Hematopoietic multipotent progenitor cell treated with erythropoietin and hydrocortisone succinate and interleukin-3 and kit ligand, for 6 days (in vitro differentiated cells): ENCODE measurements at regions not wholly inside any gene's neighbourhood (a gene's known extent, or its start where the extent isn't known, plus 50 kb on each side); places are given as distances from the start of the nearest gene placed in this dataset.

ENCODE experiments used
- DNase-seq: peaks from one replicate; pipeline ENCODE4 v3.0.0-alpha.2; 2015

GRCh38 chr17:55580596-55581133 lies 69.4 kb upstream of the SMIM36 start:
- no peak for DNase-seq

- no peak for DNase-seq
These were observed 66.4 kb upstream of the SMIM36 start for GRCh38 chr17:55577687-55578086.

- DNase-seq: peak; percentile 28
These were observed 65.8 kb upstream of the SMIM36 start for GRCh38 chr17:55576996-55577586.

DNA sequence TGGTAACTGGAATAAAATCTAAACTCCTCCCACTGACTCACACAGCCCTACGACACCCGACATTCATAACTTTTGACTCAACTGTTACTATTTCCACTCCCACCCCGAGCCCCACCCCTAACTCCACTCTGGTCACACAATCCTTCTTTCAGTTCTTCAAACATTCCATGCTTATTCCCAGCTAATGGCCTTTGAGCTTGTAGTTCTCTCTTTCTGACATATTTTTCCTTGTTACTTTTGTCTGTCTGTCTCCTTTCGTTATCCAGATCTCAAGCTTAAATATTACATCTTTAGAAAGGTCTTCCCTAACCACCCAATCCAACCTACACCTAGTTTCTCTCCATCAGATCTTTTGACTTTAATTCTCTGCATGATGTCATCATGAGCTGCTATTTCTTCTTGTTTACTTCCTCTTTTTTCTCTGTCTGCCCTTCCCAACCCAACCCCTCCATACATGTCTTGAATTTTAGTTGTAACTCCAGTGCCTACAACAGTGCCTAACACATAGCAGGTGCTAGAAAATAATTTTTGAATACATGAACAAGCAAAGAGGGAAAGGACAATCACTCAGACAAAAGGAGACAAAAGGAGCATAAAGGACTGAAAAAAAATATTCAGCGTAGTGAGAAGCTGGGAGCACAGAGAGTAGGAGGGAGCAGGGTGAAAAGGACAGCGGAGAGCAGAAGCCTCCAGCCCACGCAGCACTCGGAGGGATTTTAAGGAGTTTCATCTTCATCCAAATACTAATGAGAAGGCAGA lies 65.2 kb upstream of the SMIM36 start:
- peak; percentile 23 for DNase-seq

DNA sequence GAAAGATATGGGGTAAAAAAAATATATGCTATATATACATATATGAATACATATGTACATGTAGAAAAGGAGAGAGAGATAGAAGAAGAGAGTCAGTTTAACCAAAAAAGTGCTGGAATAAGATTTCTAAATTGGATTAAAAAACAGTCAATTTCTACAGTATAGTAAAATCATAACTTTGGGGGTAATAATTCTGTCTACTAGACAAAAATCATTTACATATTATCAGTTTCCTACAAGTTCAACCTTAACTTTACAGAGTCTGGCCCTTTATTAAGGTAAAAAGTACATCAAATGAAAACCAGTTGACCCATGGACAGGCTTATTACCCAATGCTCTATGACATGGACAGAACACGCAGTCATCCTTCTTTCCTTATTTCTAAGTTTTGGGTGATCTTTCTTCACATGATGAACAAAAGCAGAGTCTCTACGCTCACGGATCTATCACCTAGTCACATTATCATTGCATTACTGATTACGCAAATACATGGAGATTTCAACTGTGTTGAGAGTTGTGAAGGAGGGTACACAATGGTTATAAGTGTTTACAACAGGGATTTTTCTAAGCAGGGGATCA lies 63.9 kb upstream of the SMIM36 start:
- no peak for DNase-seq

DNA sequence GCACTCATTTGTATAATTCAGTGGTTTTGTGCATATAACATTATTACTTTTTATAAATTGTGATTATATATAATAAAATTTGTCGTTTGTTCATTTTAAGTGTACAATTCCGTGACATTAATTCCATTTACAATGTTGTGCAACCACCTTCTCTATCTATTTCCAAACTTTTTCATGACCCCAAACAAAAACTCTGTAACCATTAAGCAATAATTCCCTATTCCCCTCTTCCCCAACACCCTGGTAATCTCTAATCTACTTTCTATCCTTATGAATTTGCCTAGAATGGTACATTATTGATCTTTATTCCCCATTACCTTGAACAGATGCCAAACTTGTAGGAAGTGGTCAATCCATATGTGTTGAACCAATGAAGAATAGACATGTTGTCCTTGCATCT lies 61.3 kb upstream of the SMIM36 start:
- DNase-seq: no peak

DNA sequence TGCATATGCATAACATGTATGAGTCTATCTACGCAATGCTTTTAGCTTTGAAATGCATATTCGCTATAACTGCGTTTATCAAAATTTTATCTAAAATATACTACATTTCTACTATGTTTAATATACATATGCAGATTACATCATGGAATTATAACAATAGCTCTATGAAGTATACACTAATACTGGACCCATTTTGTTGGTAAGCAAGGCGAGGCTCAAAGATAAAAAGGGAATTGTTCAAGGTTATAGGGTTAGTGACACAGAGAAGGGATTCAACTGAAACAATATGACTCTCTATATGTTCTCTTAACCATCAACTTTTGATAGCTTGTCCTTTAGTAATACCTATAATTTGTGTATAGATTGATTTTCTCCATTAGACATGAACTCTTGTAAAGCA lies 60.9 kb upstream of the SMIM36 start:
- DNase-seq: no peak

GRCh38 chr17:55571095-55571494 lies 59.8 kb upstream of the SMIM36 start:
- DNase-seq: no peak

DNA sequence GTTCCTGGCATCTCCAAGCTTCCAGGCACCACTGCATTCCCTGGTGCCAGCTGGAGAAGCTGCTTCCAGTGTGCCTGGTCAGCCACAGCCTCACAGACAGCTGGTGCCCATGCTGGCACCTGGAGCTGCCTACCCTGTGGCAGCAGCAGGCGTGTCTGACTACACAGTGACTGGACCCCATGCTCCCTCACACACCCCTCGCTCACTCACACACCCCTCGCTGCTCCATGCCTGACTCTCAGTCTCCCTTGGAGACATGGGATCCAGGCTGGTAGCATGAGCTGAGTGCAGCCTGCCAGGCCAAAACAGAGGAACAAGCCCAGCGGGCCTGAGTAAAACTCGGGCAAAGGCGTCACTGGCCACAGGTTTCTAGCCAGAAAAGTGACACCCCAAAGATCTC lies 59.1 kb upstream of the SMIM36 start:
- no peak for DNase-seq

- DNase-seq: peak; percentile 15
These were observed 56.3 kb upstream of the SMIM36 start for GRCh38 chr17:55567240-55568214.

GRCh38 chr17:55564081-55564480 lies 52.8 kb upstream of the SMIM36 start:
- DNase-seq: no peak

GRCh38 chr17:55563363-55563762 lies 52.1 kb upstream of the SMIM36 start:
- DNase-seq: no peak

DNA sequence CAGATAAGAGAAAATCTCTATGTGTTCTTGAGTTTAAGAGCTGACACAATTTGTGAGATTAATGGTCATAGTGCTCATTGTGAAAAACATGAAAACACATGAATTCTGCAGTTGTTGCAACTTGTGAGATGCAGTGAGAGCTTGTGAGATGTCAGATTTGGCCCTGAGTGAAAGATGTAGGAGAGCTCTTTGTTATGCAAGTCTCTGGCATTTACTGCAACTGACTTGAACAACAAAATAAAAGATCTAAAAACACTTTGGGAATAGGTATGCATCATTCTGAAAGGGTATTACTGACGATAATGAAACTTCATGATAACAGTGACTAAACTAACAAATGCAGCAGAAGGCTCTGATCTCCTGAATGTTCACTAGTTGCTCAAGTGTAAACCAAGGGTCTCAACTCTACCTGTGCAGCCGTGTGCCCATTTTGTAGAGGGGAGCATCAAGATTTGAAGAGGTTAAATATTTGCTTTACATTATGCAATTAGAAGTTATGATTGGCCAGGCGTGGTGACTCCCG lies 50.8 kb upstream of the SMIM36 start:
- no peak for DNase-seq

DNA sequence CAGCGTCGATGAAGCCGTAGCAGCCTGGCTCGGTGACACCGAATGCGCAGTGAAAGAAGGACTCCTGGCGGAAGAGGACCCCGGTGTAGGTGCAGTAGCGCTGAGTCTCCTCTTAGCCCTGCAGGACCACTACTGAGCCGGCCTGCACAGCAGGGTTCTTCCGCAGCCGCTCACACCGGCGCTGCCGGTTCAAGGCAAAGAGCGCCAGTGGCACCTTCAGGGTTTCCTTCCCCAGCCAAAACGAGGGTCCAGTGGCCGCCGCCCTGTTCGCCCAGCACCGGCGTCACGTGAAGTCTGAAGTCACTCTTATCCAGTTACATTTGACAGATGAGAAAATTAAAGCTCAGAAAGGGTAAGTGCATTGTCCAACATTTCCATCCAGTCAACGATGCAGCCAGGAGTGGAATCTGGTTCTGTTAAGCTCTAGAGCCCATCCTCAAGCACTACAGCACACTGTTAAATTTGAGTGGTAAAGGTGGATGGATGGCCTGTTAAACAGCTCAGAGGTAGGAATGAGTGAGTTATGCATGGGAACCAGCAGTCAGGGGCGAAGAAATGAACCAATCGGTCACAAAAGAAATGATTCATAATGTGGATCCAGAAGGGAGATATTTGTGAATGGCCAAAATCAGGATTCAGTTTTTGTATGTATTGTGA lies 50.2 kb upstream of the SMIM36 start:
- DNase-seq: no peak
